HepG2 (cell line): ENCODE measurements at regions not wholly inside any gene's neighbourhood (a gene's known extent, or its start where the extent isn't known, plus 50 kb on each side); places are given as distances from the start of the nearest gene placed in this dataset.

Experiments used
- ATAC-seq: fragments of 200-7000 bp; cut with Tn5 transposase; 3 replicates; pipeline ENCODE4 v1.9.1; 2020; ENCODE audit warnings: mild to moderate bottlenecking, moderate library complexity
- BruUV-seq: library from RNA; stranded (reverse); fragments of 400-500 nt; replicated peaks from 2 replicates; lab custom pipeline; 2021; lab: Mats Ljungman, UMichigan
- CTCF ChIA-PET: fragments of 300-600 bp; formaldehyde crosslinking; extraction: SDS; loops from one replicate; lab custom pipeline; 2021; ENCODE audit warnings: low total read pairs, inconsistent platforms, low intra/inter-chr PET ratio; lab: Yijun Ruan, JAX
- POLR2A ChIA-PET: fragments of 350-600 bp; sonication (Branson Sonifier 250); formaldehyde crosslinking; loops from one replicate; lab custom pipeline; 2020; ENCODE audit warnings: antibody characterized with exemption, inconsistent platforms; lab: Yijun Ruan, JAX
- DNase-seq: peaks from one replicate; pipeline ENCODE4 v3.0.0-alpha.2; 2015; ENCODE audit warnings: low spot score
- FAIRE-seq: peaks from 3 replicates; lab custom pipeline; 2011; peaks lifted over from hg19 to GRCh38; lab: Jason Lieb, UNC
- H2AFZ ChIP-seq: one replicate; pipeline ENCODE4 v1.6.1; 2011; ENCODE audit warnings: low read length, inconsistent platforms
- H3K27ac ChIP-seq: fragments of 300-600 bp; 3 replicates; pipeline ENCODE4 v1.8.0; 2011; ENCODE audit warnings: mixed run types, mild to moderate bottlenecking, mixed read lengths, low read length, inconsistent platforms; ENCODE audit not compliant: insufficient read depth; ENCODE audit errors: extremely low read length
- H3K27me3 ChIP-seq, 2 experiments: fragments of 200-600 bp in 1 of 2; 2 replicates in 1 of 2; 3 replicates in 1 of 2; pipeline versions ENCODE4 v1.6.0 to v1.8.0; 2011; ENCODE audit warnings: low read length in 2 of 2, mild to moderate bottlenecking in 2 of 2, moderate library complexity in 2 of 2, inconsistent platforms in 1 of 2; ENCODE audit not compliant: insufficient read depth in 2 of 2, control insufficient read depth in 1 of 2
- H3K36me3 ChIP-seq, 2 experiments: fragments of 200-600 bp in 1 of 2; replicated peaks in 1 of 2; 2 replicates in 1 of 2; 3 replicates in 1 of 2; pipeline versions ENCODE4 v1.5.1 to v1.8.0; 2011; ENCODE audit warnings: low read length in 2 of 2, inconsistent platforms in 1 of 2; ENCODE audit not compliant: insufficient read depth in 2 of 2, control insufficient read depth in 1 of 2
- H3K4me1 ChIP-seq: 2 replicates; pipeline ENCODE4 v1.5.1; 2012; ENCODE audit warnings: low read length, inconsistent platforms; ENCODE audit not compliant: insufficient read depth
- H3K4me2 ChIP-seq: 2 replicates; pipeline ENCODE4 v1.6.0; 2011; ENCODE audit warnings: low read depth, low read length, inconsistent platforms
- H3K4me3 ChIP-seq, 3 experiments: fragments of 200-600 bp in 1 of 3; sonication (generic), shearing (Covaris generic) in 1 of 3; replicated peaks in 1 of 3; 2 replicates each; pipeline ENCODE4 v1.5.1; 2011 to 2016; ENCODE audit warnings: low read length in 3 of 3, inconsistent platforms in 2 of 3, low read depth in 2 of 3, mild to moderate bottlenecking in 2 of 3, control low read depth in 1 of 3, mixed read lengths in 1 of 3; ENCODE audit not compliant: insufficient read depth in 1 of 3
- H3K79me2 ChIP-seq: one replicate; pipeline ENCODE4 v1.6.1; 2011; ENCODE audit warnings: low read length, inconsistent platforms; ENCODE audit not compliant: insufficient read depth
- H3K9ac ChIP-seq: 2 replicates; pipeline ENCODE4 v1.6.0; 2011; ENCODE audit warnings: mild to moderate bottlenecking, low read depth, low read length, inconsistent platforms; ENCODE audit not compliant: insufficient read depth
- H3K9me3 ChIP-seq: 2 replicates; pipeline ENCODE4 v1.5.1; 2012; ENCODE audit warnings: mild to moderate bottlenecking, low read length
- H4K20me1 ChIP-seq: 2 replicates; pipeline ENCODE4 v1.6.0; 2011; ENCODE audit warnings: inconsistent platforms, mild to moderate bottlenecking, low read length, moderate library complexity; ENCODE audit not compliant: insufficient read depth
- AKAP8 ChIP-seq: sonication (generic); formaldehyde crosslinking; IDR thresholded peaks from 2 replicates; pipeline ENCODE4 v1.5.1; 2020; ENCODE audit warnings: mild to moderate bottlenecking, missing genetic modification reagents
- FOXK1 ChIP-seq: sonication (generic); formaldehyde crosslinking; IDR thresholded peaks from 2 replicates; pipeline ENCODE4 v1.4.0; 2020; ENCODE audit warnings: low read depth, missing genetic modification reagents, borderline replicate concordance
- IKZF4 ChIP-seq: sonication (generic); formaldehyde crosslinking; IDR thresholded peaks from 2 replicates; pipeline ENCODE4 v1.5.1; 2020; ENCODE audit warnings: borderline replicate concordance, mild to moderate bottlenecking, low read depth, missing genetic modification reagents; ENCODE audit errors: not compliant biosample characterization
- MXD4 ChIP-seq: IDR thresholded peaks from 2 replicates; pipeline ENCODE4 v1.6.1; 2016; ENCODE audit warnings: mild to moderate bottlenecking, missing biosample characterization, missing genetic modification reagents
- NRL ChIP-seq: sonication (generic); formaldehyde crosslinking; IDR thresholded peaks from 2 replicates; pipeline ENCODE4 v1.5.0; 2020; ENCODE audit warnings: missing genetic modification reagents, mild to moderate bottlenecking, moderate library complexity, borderline replicate concordance
- PHF5A ChIP-seq: IDR thresholded peaks from one replicate; pipeline ENCODE4 v1.6.1; 2018; ENCODE audit warnings: low read depth, missing genetic modification reagents; ENCODE audit not compliant: unreplicated experiment
- RAD21 ChIP-seq: fragments of 450-650 bp; formaldehyde crosslinking; IDR thresholded peaks from 2 replicates; pipeline ENCODE4 v1.5.0; 2020; ENCODE audit warnings: mild to moderate bottlenecking
- SATB2 ChIP-seq: sonication (generic); formaldehyde crosslinking; IDR thresholded peaks from 2 replicates; pipeline ENCODE4 v1.5.0; 2020; ENCODE audit warnings: missing genetic modification reagents
- SIX1 ChIP-seq: sonication (generic); formaldehyde crosslinking; IDR thresholded peaks from 2 replicates; pipeline ENCODE4 v1.4.0; 2020; ENCODE audit warnings: missing genetic modification reagents, borderline replicate concordance
- SYNCRIP ChIP-seq: fragments of 200-400 bp; formaldehyde crosslinking; IDR thresholded peaks from 2 replicates; pipeline ENCODE4 v1.6.1; 2018; ENCODE audit warnings: mild to moderate bottlenecking, low read depth, low read length; ENCODE audit not compliant: insufficient read depth
- ZNF543 ChIP-seq: sonication (generic); formaldehyde crosslinking; IDR thresholded peaks from 2 replicates; pipeline ENCODE4 v1.4.0; 2020; ENCODE audit warnings: mild to moderate bottlenecking, missing genetic modification reagents
- ZNF589 ChIP-seq: sonication (generic); formaldehyde crosslinking; conservative IDR thresholded peaks from 2 replicates; pipeline ENCODE4 v1.8.0; 2022; ENCODE audit warnings: mild to moderate bottlenecking, moderate library complexity, missing genetic modification reagents
- ZNF609 ChIP-seq: sonication (generic); formaldehyde crosslinking; IDR thresholded peaks from 2 replicates; pipeline ENCODE4 v1.4.0; 2020; ENCODE audit warnings: mild to moderate bottlenecking, missing genetic modification reagents, borderline replicate concordance
- ZNF850 ChIP-seq: sonication (generic); formaldehyde crosslinking; conservative IDR thresholded peaks from 2 replicates; pipeline ENCODE4 v1.9.0; 2021; ENCODE audit warnings: mild to moderate bottlenecking, missing genetic modification reagents
- WGBS: methylation state at CpG from one replicate; pipeline ENCODE4 v1.1.6; 2017; ENCODE audit warnings: low lambda C conversion rate; 5-methylcytosine and 5-hydroxymethylcytosine counted together
- in situ Hi-C: cut with HindIII; loops from 2 replicates; pipeline ENCODE4 v1.10.0; 2017; ENCODE audit warnings: low pct_unique_long_range_greater_than_20kb; ENCODE audit not compliant: extremely low pct_ligation_motif_present
- intact Hi-C: fragments of 100-400 bp; cut with micrococcal nuclease; formaldehyde crosslinking; loops from one replicate; pipeline ENCODE4 v1.10.0; 2022; ENCODE audit not compliant: unreplicated experiment
- TF ChIP-seq, protein P1 (sequence below): IDR thresholded peaks from 2 replicates; pipeline ENCODE4 v1.6.1; 2016; ENCODE audit warnings: control low read depth

GRCh38 chr3:163391407-163392181 lies 1686.7 kb downstream of the SI start:
- intact Hi-C loops (no loop called here), in situ Hi-C loops (no loop called here)
- Histone ChIP-seq H3K4me3 (no peak overlapping the region), H3K9me3 (no peaks in the 10 kb centered on the region), H3K36me3 (no peaks in the 10 kb centered on the region), H3K27me3 (no peaks in the 10 kb centered on the region), H3K4me1 (no peaks in the 10 kb centered on the region), H3K27ac (no peak overlapping the region), H2AFZ (no peak overlapping the region), H3K4me2 (no peak overlapping the region), H3K9ac (no peak overlapping the region), H3K79me2 (no peaks in the 10 kb centered on the region), H4K20me1 (no peaks in the 10 kb centered on the region)
- DNase-seq (no peak), FAIRE-seq (no peak), ATAC-seq (no peak)
- no TSS peak for BruUV-seq
- CTCF ChIA-PET = no interaction called here
- POLR2A ChIA-PET = no interaction called here
- 14% methylated on average over 1 of the region's 3 CpGs for WGBS
- TF ChIP-seq FOXK1 (CRISPR knock-in tag) (no peak), ZNF850 (CRISPR knock-in tag) (no peak), AKAP8 (CRISPR knock-in tag) (no peak), MXD4 (CRISPR knock-in tag) (no peak), SIX1 (CRISPR knock-in tag) (no peak), ZNF609 (CRISPR knock-in tag) (no peak), NRL (no peak), IKZF4 (no peak), RAD21 (CRISPR knock-in tag) (no peak), SATB2 (no peak), PHF5A (CRISPR knock-in tag) (no peak), ZNF589 (CRISPR knock-in tag) (no peak), ZNF543 (no peak), SYNCRIP (no peak)
- TF ChIP-seq, protein P1, sequence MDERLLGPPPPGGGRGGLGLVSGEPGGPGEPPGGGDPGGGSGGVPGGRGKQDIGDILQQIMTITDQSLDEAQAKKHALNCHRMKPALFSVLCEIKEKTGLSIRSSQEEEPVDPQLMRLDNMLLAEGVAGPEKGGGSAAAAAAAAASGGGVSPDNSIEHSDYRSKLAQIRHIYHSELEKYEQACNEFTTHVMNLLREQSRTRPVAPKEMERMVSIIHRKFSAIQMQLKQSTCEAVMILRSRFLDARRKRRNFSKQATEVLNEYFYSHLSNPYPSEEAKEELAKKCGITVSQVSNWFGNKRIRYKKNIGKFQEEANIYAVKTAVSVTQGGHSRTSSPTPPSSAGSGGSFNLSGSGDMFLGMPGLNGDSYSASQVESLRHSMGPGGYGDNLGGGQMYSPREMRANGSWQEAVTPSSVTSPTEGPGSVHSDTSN (CRISPR knock-in tag) = no peak
